Lower leg skin (tissue), 4 donors: ENCODE measurements at regions not wholly inside any gene's neighbourhood (a gene's known extent, or its start where the extent isn't known, plus 50 kb on each side); places are given as distances from the start of the nearest gene placed in this dataset.
"Not testable (repeated sequence)": the region's sequence is repeated elsewhere in the genome, so short reads cannot be mapped to it uniquely, and the experiment has no call there.

Experiments used
- DNase-seq, 2 donors: peaks; one replicate each; pipeline ENCODE4 v3.0.0-alpha.2; 2019; ENCODE audit warnings: low spot score in 2 of 2
- H3K4me3 ChIP-seq: fragments of 200-600 bp; sonication (generic); 2 replicates; pipeline ENCODE4 v1.5.1; 2017; ENCODE audit warnings: mild to moderate bottlenecking, low read depth; ENCODE audit not compliant: poor library complexity, severe bottlenecking
- POLR2A ChIP-seq, 2 donors: fragments of 450-650 bp; IDR thresholded peaks; one replicate each; pipeline ENCODE4 v1.6.1; 2016 to 2017; ENCODE audit warnings: antibody characterized with exemption in 2 of 2, mild to moderate bottlenecking in 1 of 2, moderate library complexity in 1 of 2
- WGBS, 2 donors: methylation state at CpG; one replicate each; pipeline ENCODE4 v1.1.5; 2018; 5-methylcytosine and 5-hydroxymethylcytosine counted together
- intact Hi-C: fragments of 100-400 bp; cut with DNase I; formaldehyde crosslinking; loops from one replicate; pipeline ENCODE4 v1.15.0; 2023; ENCODE audit warnings: low total_unique reads
- TF ChIP-seq, protein P1 (sequence below), 3 donors: fragments of 450-650 bp; IDR thresholded peaks; one replicate each; pipeline ENCODE4 v1.5.1; 2016; ENCODE audit warnings: antibody characterized with exemption in 3 of 3, mild to moderate bottlenecking in 3 of 3, moderate library complexity in 2 of 3

DNA sequence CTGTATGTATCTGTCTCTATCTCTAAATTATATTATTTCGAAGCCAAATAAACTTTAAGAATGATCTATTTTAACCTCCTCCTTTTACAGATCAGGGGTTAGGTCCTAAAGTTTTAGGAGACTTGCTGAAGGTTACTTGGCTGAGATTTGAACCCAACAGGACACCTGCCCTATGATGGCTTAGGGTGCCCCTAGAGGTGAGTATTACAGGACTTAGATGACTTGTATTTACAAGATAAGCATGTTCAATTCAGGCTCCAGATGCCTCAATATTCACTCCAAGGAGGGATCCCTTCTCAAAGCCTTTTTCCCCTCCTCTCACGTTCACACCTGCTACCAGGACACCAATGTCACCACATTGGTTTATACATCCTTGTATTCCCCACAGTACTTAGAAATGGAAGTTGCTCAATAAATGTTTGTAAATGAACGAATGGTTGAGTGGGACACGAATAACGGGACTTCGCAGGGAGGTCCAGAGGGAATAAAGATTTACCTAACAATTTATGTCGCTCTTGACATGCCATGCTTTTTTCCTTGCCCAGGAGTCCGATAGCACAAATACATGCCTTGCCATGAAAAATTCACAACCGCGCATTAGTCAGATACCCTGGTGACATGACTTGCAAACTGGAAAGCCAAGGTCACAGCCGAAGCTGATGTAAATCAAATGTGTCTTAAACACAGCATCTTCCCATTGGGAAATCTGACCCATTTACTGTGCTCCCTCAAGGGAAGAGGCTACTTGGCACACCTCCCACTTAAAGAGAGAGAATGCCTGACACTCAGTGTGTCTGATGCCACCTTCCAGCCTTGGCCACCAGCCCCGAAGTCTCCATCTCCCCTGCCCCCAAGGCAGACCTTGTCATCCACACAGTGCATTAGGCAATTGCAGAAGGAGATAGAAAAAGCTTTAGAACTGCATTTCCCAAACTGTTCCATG is 872.2 kb upstream of the AUTS2 start:
- WGBS, 2 donors, result 85 to 89% methylated on average over 12 of the region's 12 CpGs
- DNase-seq, result no peak
- no peak for TF ChIP-seq POLR2A (IDR thresholded peaks at IDR 0.05)
- TF ChIP-seq, protein P1, sequence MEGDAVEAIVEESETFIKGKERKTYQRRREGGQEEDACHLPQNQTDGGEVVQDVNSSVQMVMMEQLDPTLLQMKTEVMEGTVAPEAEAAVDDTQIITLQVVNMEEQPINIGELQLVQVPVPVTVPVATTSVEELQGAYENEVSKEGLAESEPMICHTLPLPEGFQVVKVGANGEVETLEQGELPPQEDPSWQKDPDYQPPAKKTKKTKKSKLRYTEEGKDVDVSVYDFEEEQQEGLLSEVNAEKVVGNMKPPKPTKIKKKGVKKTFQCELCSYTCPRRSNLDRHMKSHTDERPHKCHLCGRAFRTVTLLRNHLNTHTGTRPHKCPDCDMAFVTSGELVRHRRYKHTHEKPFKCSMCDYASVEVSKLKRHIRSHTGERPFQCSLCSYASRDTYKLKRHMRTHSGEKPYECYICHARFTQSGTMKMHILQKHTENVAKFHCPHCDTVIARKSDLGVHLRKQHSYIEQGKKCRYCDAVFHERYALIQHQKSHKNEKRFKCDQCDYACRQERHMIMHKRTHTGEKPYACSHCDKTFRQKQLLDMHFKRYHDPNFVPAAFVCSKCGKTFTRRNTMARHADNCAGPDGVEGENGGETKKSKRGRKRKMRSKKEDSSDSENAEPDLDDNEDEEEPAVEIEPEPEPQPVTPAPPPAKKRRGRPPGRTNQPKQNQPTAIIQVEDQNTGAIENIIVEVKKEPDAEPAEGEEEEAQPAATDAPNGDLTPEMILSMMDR (IDR thresholded peaks at IDR 0.05), result no peak
- intact Hi-C loops, result no loop called here
- no peak overlapping the region for H3K4me3 ChIP-seq

DNA sequence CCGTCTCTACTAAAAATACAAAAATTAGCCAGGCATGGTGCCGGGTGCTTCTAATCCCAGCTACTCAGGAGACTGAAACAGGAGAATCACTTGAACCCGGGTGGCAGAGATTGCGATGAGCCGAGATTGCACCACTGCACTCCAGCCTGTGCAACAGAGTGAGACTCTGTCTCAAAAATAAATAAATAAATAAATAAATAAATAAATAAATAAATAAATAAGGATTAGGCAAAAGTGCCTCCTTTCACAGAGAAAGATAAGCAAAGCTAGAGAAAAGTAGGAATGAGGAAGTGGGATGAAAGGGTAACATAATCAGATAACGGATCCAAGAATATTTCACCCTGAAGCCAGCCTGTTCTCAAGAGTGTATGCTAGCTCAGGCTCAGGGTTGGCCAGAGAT is 869.6 kb upstream of the AUTS2 start:
- intact Hi-C loops, H3K4me3 ChIP-seq, DNase-seq: not testable (repeated sequence)
- 88 to 90% methylated on average over 6 of the region's 6 CpGs for WGBS, 2 donors

DNA sequence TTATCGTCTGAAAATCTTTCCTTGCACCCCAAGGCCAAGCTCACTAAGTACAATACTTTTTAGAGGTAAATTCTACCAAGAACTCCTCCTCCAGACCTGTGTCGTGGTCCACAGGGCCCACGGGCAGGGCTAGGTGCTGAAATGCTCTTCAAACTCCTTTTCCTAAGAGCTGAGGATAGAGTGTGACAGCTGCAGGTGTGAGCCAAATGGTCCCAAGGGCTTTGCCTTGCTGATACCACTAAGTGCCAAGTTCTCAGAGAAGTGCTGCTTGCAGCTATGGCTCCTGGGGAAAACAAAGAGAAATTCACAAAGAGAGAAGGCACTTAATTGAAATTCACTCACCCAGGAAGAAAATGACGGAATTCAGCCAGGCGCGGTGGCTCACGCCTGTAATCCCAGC is 868.9 kb upstream of the AUTS2 start:
- 72 to 92% methylated on average over 7 of the region's 7 CpGs for WGBS, 2 donors
- intact Hi-C loops, result no loop called here
- TF ChIP-seq, protein P1 (IDR thresholded peaks at IDR 0.05), result no peak
- TF ChIP-seq POLR2A (IDR thresholded peaks at IDR 0.05), result no peak
- no peak for DNase-seq
- H3K4me3 ChIP-seq, result no peak overlapping the region

DNA sequence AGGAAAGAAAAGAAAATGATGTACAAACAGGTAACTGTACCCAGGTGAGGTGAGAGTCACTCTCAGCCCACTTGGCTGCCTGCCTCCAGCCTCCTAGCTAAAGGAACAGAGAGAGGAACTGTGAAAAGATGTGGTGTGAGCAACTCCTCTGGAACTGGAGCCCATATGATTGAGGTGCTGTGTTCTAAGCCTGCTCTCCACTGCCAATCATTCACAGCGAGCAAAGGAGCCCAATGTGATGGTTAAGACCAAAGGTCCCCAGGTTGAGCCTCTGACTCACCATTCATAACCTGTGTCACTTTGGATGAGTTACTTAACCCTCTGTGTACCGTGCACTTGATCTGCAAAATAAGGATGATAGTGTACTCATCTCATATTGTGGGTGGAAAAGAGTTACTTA is 868.1 kb upstream of the AUTS2 start:
- H3K4me3 ChIP-seq, result no peak overlapping the region
- no peak for DNase-seq
- intact Hi-C loops, result no loop called here
- WGBS, 2 donors, result 68 to 78% methylated on average over 2 of the region's 2 CpGs
- TF ChIP-seq, protein P1 (IDR thresholded peaks at IDR 0.05), result no peak
- no peak for TF ChIP-seq POLR2A (IDR thresholded peaks at IDR 0.05)

DNA sequence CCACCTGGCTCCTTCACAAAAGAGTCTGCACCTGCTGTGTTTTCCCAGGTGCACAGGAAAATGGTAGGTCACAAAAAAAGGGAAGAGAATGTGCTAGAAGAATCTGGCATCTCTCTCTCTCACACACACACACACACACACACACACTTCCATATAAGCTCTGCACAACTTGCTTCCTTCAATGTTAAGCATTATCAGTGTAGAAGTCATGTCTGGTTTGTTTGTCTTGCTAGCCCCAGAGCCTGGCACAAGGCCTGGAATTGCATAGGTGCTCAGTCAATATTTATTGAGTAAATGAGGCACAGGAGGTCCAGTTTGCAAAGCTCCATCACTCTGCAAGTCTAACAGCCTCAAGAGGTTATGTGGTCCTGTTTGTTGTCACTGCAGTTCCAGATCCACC is 867.3 kb upstream of the AUTS2 start:
- intact Hi-C loops, result no loop called here
- no peak overlapping the region for H3K4me3 ChIP-seq
- no peak for TF ChIP-seq POLR2A (IDR thresholded peaks at IDR 0.05)
- TF ChIP-seq, protein P1 (IDR thresholded peaks at IDR 0.05), result no peak
- no peak for DNase-seq

DNA sequence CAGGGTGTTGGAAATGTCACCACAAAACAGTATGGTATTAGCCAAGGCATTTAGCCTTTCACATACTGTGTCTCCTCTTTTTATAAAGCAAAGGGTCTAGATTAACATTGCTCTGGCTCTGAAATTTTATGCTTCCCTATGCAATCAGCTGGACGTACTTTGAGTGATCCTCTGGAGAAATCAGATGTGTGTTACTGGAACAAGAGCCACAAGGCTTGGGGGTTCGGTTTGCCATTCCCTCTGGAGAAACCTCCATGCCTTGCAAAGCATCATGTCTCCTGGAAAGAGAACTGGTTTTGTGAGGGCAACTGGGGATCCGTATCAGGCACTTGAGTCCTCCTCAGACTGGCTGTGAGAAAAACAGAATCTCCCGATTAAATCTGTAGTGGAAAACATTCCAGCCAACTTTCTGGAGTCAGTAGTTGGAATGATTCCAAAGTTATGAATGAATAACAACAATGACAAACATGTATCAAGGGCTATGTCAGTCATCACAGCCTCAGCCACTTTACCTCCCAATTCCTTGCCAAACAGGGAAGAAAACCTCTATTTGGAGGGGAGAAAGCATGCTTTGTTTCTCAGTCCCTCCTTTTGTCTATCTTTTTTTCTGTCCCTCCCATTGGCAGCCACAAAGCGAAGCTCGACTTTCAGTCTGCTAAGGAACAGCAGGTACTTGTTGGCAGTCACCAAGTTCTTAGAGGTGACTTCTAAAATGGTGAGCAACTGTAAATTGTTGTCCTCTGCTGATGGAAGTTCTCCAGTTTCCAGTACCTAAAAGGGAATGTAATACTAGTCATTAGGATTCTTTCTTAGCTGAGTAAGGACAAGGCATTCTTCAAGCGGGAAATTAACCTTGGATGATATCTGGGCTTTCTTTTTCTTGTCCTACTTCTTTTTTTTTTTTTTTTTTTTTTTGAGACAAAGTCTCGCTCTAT is 864.8 kb upstream of the AUTS2 start:
- no peak overlapping the region for H3K4me3 ChIP-seq
- DNase-seq, result no peak
- no peak for TF ChIP-seq POLR2A (IDR thresholded peaks at IDR 0.05)
- TF ChIP-seq, protein P1 (IDR thresholded peaks at IDR 0.05), result no peak
- 46 to 57% methylated on average over 8 of the region's 8 CpGs for WGBS, 2 donors
- intact Hi-C loops, result no loop called here
